Choroid plexus epithelial cell (primary cell): ENCODE measurements at regions not wholly inside any gene's neighbourhood (a gene's known extent, or its start where the extent isn't known, plus 50 kb on each side); places are given as distances from the start of the nearest gene placed in this dataset.

Source experiments
- DNase-seq: peaks from one replicate; pipeline ENCODE4 v3.0.0-alpha.2; 2010; ENCODE audit warnings: low read depth
- H3K4me3 ChIP-seq: 2 replicates; pipeline ENCODE4 v1.5.1; 2011; ENCODE audit warnings: low read depth, mild to moderate bottlenecking, control low read depth, low read length, moderate library complexity
- TF ChIP-seq, protein P1 (sequence below): conservative IDR thresholded peaks from 2 replicates; pipeline ENCODE4 v1.5.1; 2011; ENCODE audit warnings: low read depth, mild to moderate bottlenecking, control low read depth, inconsistent platforms, low read length, moderate library complexity

DNA sequence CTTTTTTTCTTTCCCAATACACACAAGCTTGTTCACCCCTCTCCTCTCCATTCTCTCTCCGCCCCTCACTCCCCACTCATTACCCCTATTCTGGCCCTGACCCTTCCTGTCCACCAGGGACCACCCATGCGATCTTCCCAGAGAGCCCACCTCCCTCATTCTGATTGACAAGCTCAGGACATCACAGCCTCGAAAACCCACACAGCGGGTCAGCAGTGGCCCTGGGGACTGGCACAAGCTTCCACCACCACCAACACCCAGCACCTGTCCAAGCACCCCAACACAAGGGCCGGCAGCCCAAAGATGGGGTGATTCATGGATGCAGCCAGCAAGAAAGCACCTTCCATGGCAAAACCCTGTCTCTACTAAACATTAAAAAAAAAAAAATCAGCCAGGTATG lies 50.0 kb upstream of the USP6NL start:
- no peak for DNase-seq
- TF ChIP-seq, protein P1, sequence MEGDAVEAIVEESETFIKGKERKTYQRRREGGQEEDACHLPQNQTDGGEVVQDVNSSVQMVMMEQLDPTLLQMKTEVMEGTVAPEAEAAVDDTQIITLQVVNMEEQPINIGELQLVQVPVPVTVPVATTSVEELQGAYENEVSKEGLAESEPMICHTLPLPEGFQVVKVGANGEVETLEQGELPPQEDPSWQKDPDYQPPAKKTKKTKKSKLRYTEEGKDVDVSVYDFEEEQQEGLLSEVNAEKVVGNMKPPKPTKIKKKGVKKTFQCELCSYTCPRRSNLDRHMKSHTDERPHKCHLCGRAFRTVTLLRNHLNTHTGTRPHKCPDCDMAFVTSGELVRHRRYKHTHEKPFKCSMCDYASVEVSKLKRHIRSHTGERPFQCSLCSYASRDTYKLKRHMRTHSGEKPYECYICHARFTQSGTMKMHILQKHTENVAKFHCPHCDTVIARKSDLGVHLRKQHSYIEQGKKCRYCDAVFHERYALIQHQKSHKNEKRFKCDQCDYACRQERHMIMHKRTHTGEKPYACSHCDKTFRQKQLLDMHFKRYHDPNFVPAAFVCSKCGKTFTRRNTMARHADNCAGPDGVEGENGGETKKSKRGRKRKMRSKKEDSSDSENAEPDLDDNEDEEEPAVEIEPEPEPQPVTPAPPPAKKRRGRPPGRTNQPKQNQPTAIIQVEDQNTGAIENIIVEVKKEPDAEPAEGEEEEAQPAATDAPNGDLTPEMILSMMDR = no peak
- no peak overlapping the region for H3K4me3 ChIP-seq
